DOHH2 (cell line): ENCODE measurements at regions not wholly inside any gene's neighbourhood (a gene's known extent, or its start where the extent isn't known, plus 50 kb on each side); places are given as distances from the start of the nearest gene placed in this dataset.

Experiments
- H3F3A ChIP-seq: fragments of 200-600 bp; sonication (generic), shearing (Covaris generic); 2 replicates; pipeline ENCODE4 v1.6.0; 2016; ENCODE audit warnings: antibody characterized with exemption, mild to moderate bottlenecking; ENCODE audit not compliant: control insufficient read depth, insufficient read depth
- H3K27ac ChIP-seq: fragments of 200-600 bp; sonication (generic); 2 replicates; pipeline ENCODE4 v1.5.1; 2014; ENCODE audit warnings: low read depth, mild to moderate bottlenecking, low read length, moderate library complexity
- H3K27me3 ChIP-seq: fragments of 200-600 bp; sonication (generic); 2 replicates; pipeline ENCODE4 v1.6.1; 2014; ENCODE audit warnings: mild to moderate bottlenecking, low read length, mixed read lengths; ENCODE audit not compliant: control insufficient read depth
- H3K36me3 ChIP-seq: fragments of 200-600 bp; sonication (generic); 2 replicates; pipeline ENCODE4 v1.6.1; 2014; ENCODE audit warnings: mild to moderate bottlenecking, low read length, moderate library complexity, mixed read lengths; ENCODE audit not compliant: control insufficient read depth
- H3K4me1 ChIP-seq: fragments of 200-600 bp; sonication (generic); 2 replicates; pipeline ENCODE4 v1.6.1; 2014; ENCODE audit warnings: mild to moderate bottlenecking, low read length, mixed read lengths; ENCODE audit not compliant: control insufficient read depth
- H3K4me2 ChIP-seq: fragments of 200-600 bp; sonication (generic); 2 replicates; pipeline ENCODE4 v1.6.0; 2014; ENCODE audit warnings: mild to moderate bottlenecking, low read length, moderate library complexity
- H3K4me3 ChIP-seq: fragments of 200-600 bp; sonication (generic); 2 replicates; pipeline ENCODE4 v1.5.1; 2014; ENCODE audit warnings: mild to moderate bottlenecking, low read length, mixed read lengths
- H3K79me2 ChIP-seq: fragments of 200-600 bp; sonication (generic); 2 replicates; pipeline ENCODE4 v1.6.1; 2014; ENCODE audit warnings: mild to moderate bottlenecking, low read length, mixed read lengths; ENCODE audit not compliant: control insufficient read depth
- H3K9me2 ChIP-seq: fragments of 200-600 bp; sonication (generic); replicated peaks from 2 replicates; pipeline ENCODE4 v1.6.1; 2014; ENCODE audit warnings: mild to moderate bottlenecking, low read length, mixed read lengths; ENCODE audit not compliant: control insufficient read depth
- H3K9me3 ChIP-seq: fragments of 200-600 bp; sonication (generic); 2 replicates; pipeline ENCODE4 v1.6.1; 2014; ENCODE audit warnings: antibody characterized with exemption, low read length, mixed read lengths; ENCODE audit not compliant: control insufficient read depth, insufficient read depth
- H4K20me1 ChIP-seq: fragments of 200-600 bp; sonication (generic); 2 replicates; pipeline ENCODE4 v1.6.0; 2014; ENCODE audit warnings: low read depth, mild to moderate bottlenecking, antibody characterized with exemption, low read length, moderate library complexity; ENCODE audit not compliant: control insufficient read depth, insufficient read depth
- EZH2phosphoT487 ChIP-seq: fragments of 200-600 bp; sonication (generic); IDR thresholded peaks from 2 replicates; pipeline ENCODE4 v1.6.1; 2017; ENCODE audit warnings: borderline replicate concordance, mild to moderate bottlenecking, antibody characterized with exemption, low read length, moderate library complexity, mixed read lengths
- TF ChIP-seq, protein P1 (sequence below): fragments of 200-600 bp; sonication (generic); IDR thresholded peaks from one replicate; pipeline ENCODE4 v1.5.1; 2014; ENCODE audit warnings: antibody characterized with exemption, mild to moderate bottlenecking, low read depth, low read length; ENCODE audit not compliant: poor library complexity, severe bottlenecking

- Histone ChIP-seq H3K4me2 (no peak overlapping the region), H3K27ac (no peak overlapping the region), H3K27me3 (no peaks in the 10 kb centered on the region; the same call in 1 of the 2 replicates), H3K79me2 (no peaks in the 10 kb centered on the region), H3K9me3 (no peaks in the 10 kb centered on the region), H4K20me1 (no peaks in the 10 kb centered on the region), H3K36me3 (no peaks in the 10 kb centered on the region), H3K4me1 (peaks cover 8% of the 10 kb centered on the region; the same call in 1 of the 2 replicates), H3K9me2 (no peaks in the 10 kb centered on the region), H3F3A (no peaks in the 10 kb centered on the region), H3K4me3 (no peak overlapping the region)
- TF ChIP-seq, protein P1, sequence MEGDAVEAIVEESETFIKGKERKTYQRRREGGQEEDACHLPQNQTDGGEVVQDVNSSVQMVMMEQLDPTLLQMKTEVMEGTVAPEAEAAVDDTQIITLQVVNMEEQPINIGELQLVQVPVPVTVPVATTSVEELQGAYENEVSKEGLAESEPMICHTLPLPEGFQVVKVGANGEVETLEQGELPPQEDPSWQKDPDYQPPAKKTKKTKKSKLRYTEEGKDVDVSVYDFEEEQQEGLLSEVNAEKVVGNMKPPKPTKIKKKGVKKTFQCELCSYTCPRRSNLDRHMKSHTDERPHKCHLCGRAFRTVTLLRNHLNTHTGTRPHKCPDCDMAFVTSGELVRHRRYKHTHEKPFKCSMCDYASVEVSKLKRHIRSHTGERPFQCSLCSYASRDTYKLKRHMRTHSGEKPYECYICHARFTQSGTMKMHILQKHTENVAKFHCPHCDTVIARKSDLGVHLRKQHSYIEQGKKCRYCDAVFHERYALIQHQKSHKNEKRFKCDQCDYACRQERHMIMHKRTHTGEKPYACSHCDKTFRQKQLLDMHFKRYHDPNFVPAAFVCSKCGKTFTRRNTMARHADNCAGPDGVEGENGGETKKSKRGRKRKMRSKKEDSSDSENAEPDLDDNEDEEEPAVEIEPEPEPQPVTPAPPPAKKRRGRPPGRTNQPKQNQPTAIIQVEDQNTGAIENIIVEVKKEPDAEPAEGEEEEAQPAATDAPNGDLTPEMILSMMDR: no peak
- no peak for TF ChIP-seq EZH2phosphoT487
These were observed 803.1 kb downstream of the SATB2 start for GRCh38 chr2:198654646-198655045.

DNA sequence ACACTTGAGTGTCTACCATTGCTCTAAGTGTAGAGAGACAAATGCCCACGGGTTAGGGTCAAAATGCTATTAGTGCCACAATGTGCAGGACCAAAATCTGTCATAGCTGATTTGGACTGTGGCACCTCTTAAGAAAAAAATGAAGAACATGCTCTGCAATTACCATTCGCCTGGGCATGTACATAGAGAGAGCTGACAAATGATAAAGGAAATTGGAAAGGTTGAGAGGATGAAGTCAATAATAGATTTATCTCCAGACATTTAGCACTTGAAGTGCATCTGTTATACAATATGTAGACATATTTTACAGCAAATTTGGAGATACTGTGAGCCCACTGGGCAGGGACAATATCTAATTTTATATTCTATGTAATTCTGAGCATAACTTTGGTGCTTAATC, 804.4 kb downstream of the SATB2 start:
- Histone ChIP-seq H3F3A (no peaks in the 10 kb centered on the region), H3K27ac (no peak overlapping the region), H3K9me2 (no peaks in the 10 kb centered on the region), H4K20me1 (no peaks in the 10 kb centered on the region), H3K9me3 (no peaks in the 10 kb centered on the region), H3K4me2 (no peak overlapping the region), H3K4me3 (no peak overlapping the region), H3K27me3 (no peaks in the 10 kb centered on the region; the same call in 1 of the 2 replicates), H3K79me2 (no peaks in the 10 kb centered on the region), H3K4me1 (peaks cover 6% of the 10 kb centered on the region; the same call in 1 of the 2 replicates), H3K36me3 (no peaks in the 10 kb centered on the region)
- TF ChIP-seq EZH2phosphoT487: no peak

- TF ChIP-seq, protein P1: no peak
- no peak for TF ChIP-seq EZH2phosphoT487
- Histone ChIP-seq H3K27ac (no peak overlapping the region), H3K4me1 (no peaks in the 10 kb centered on the region), H3K9me3 (no peaks in the 10 kb centered on the region), H3K36me3 (no peaks in the 10 kb centered on the region), H3F3A (no peaks in the 10 kb centered on the region), H3K79me2 (no peaks in the 10 kb centered on the region), H3K9me2 (no peaks in the 10 kb centered on the region), H3K4me3 (no peak overlapping the region), H4K20me1 (no peaks in the 10 kb centered on the region), H3K27me3 (no peaks in the 10 kb centered on the region; the same call in 1 of the 2 replicates), H3K4me2 (no peak overlapping the region)
These were observed 805.3 kb downstream of the SATB2 start for GRCh38 chr2:198652461-198652860.

GRCh38 chr2:198645816-198646215, 811.9 kb downstream of the SATB2 start:
- Histone ChIP-seq H3K4me1 (no peaks in the 10 kb centered on the region), H3K4me2 (no peak overlapping the region), H3K36me3 (no peaks in the 10 kb centered on the region), H3K9me3 (no peaks in the 10 kb centered on the region), H3K27me3 (no peaks in the 10 kb centered on the region), H3K9me2 (no peaks in the 10 kb centered on the region), H3F3A (no peaks in the 10 kb centered on the region), H4K20me1 (no peaks in the 10 kb centered on the region), H3K79me2 (no peaks in the 10 kb centered on the region), H3K4me3 (no peak overlapping the region), H3K27ac (no peak overlapping the region)
- no peak for TF ChIP-seq EZH2phosphoT487
- TF ChIP-seq, protein P1: no peak
